ENCODE measurements at regions not wholly inside any gene's neighbourhood (a gene's known extent, or its start where the extent isn't known, plus 50 kb on each side); places are given as distances from the start of the nearest gene placed in this dataset.

GRCh38 chr4:3390288-3390811 lies 51.4 kb upstream of the HGFAC start:
- TF ChIP-seq CTCF (IDR thresholded peaks at IDR 0.05) (no peak), POLR2A (IDR thresholded peaks at IDR 0.05) (no peak)

Measured in right lobe of liver (tissue), 4 donors.